GM21447 (cell line): ENCODE measurements at regions not wholly inside any gene's neighbourhood (a gene's known extent, or its start where the extent isn't known, plus 50 kb on each side); places are given as distances from the start of the nearest gene placed in this dataset.

ENCODE experiments used
- ATAC-seq: cut with Tn5 transposase; IDR thresholded peaks from one replicate; pipeline ENCODE4 v1.9.1; 2021; ENCODE audit not compliant: unreplicated experiment

- peak; percentile 94 for ATAC-seq
These were observed 64.5 kb upstream of the STK38L start for GRCh38 chr12:27179400-27180214.

- no peak for ATAC-seq
These were observed 63.1 kb upstream of the STK38L start for GRCh38 chr12:27180906-27181505.

GRCh38 chr12:27183342-27183741 is 60.7 kb upstream of the STK38L start:
- ATAC-seq = no peak

- peak; percentile 94 for ATAC-seq
These were observed 58.7 kb upstream of the STK38L start for GRCh38 chr12:27185234-27186021.

- ATAC-seq = no peak
These were observed 57.9 kb upstream of the STK38L start for GRCh38 chr12:27186022-27186839.

- ATAC-seq = no peak
These were observed 56.4 kb upstream of the STK38L start for GRCh38 chr12:27187697-27188096.

- no peak for ATAC-seq
These were observed 53.3 kb upstream of the STK38L start for GRCh38 chr12:27190761-27191160.

GRCh38 chr12:27191531-27191930 is 52.6 kb upstream of the STK38L start:
- no peak for ATAC-seq

GRCh38 chr12:27192118-27192802 is 51.8 kb upstream of the STK38L start:
- ATAC-seq = no peak

GRCh38 chr12:27193106-27193505 is 51.0 kb upstream of the STK38L start:
- ATAC-seq = no peak

- no peak for ATAC-seq
These were observed 50.1 kb upstream of the STK38L start for GRCh38 chr12:27193854-27194544.
